SK-N-SH (cell line): ENCODE measurements at regions not wholly inside any gene's neighbourhood (a gene's known extent, or its start where the extent isn't known, plus 50 kb on each side); places are given as distances from the start of the nearest gene placed in this dataset.

ENCODE experiments used
- CTCF ChIA-PET: fragments of 300-600, 350-600 bp; formaldehyde crosslinking; extraction: SDS; loops from one replicate; lab custom pipeline; 2021; lab: Yijun Ruan, JAX
- POLR2A ChIA-PET: fragments of 350-600 bp; sonication (Branson Sonifier 250); formaldehyde crosslinking; extraction: SDS; loops from one replicate; lab custom pipeline; 2020; ENCODE audit warnings: antibody characterized with exemption, inconsistent platforms; lab: Yijun Ruan, JAX
- DNase-seq: peaks from one replicate; pipeline ENCODE4 v3.0.0; 2012
- H2AFZ ChIP-seq: fragments of 200-600 bp; sonication (generic); 2 replicates; pipeline ENCODE4 v1.8.1; 2016; ENCODE audit warnings: antibody characterized with exemption, mild to moderate bottlenecking, low read depth
- H3F3A ChIP-seq: fragments of 200-600 bp; sonication (generic); replicated peaks from 2 replicates; pipeline ENCODE3; 2016; ENCODE audit warnings: antibody characterized with exemption, mild to moderate bottlenecking; ENCODE audit not compliant: insufficient read depth
- H3K27ac ChIP-seq, 2 experiments: fragments of 200-500 bp in 1 of 2; fragments of 200-600 bp in 1 of 2; sonication (Bioruptor generic) in 1 of 2; sonication (generic), shearing (Covaris generic) in 1 of 2; 2 replicates each; pipeline versions ENCODE4 v1.5.1 to v1.6.1; 2014 to 2016; ENCODE audit warnings: low read depth in 2 of 2, inconsistent platforms in 1 of 2, low read length in 1 of 2, mild to moderate bottlenecking in 1 of 2, mixed read lengths in 1 of 2
- H3K27me3 ChIP-seq: fragments of 200-600 bp; sonication (generic), shearing (Covaris generic); 2 replicates; pipeline ENCODE4 v1.6.1; 2016; ENCODE audit warnings: mixed run types; ENCODE audit not compliant: insufficient read depth
- H3K36me3 ChIP-seq, 2 experiments: fragments of 200-500 bp in 1 of 2; fragments of 200-600 bp in 1 of 2; sonication (Bioruptor generic) in 1 of 2; sonication (generic) in 1 of 2; replicated peaks in 1 of 2; 2 replicates each; pipeline versions ENCODE3 to v1.5.1; 2014 to 2016; ENCODE audit warnings: low read length in 1 of 2, mild to moderate bottlenecking in 1 of 2; ENCODE audit not compliant: insufficient read depth in 2 of 2, control insufficient read depth in 1 of 2
- H3K4me1 ChIP-seq, 2 experiments: fragments of 200-500 bp in 1 of 2; fragments of 200-600 bp in 1 of 2; sonication (Bioruptor generic) in 1 of 2; sonication (generic), shearing (Covaris generic) in 1 of 2; 2 replicates each; pipeline versions ENCODE4 v1.5.1 to v1.6.1; 2014 to 2016; ENCODE audit warnings: low read depth in 1 of 2, low read length in 1 of 2, mixed run types in 1 of 2; ENCODE audit not compliant: insufficient read depth in 2 of 2, control insufficient read depth in 1 of 2
- H3K4me2 ChIP-seq: fragments of 200-600 bp; sonication (generic), shearing (Covaris generic); 2 replicates; pipeline ENCODE4 v1.6.1; 2017; ENCODE audit warnings: mixed run types
- H3K4me3 ChIP-seq, 2 experiments: fragments of 200-500 bp in 1 of 2; fragments of 200-600 bp in 1 of 2; sonication (Bioruptor generic) in 1 of 2; sonication (generic), shearing (Covaris generic) in 1 of 2; 2 replicates each; pipeline versions ENCODE4 v1.5.1 to v1.8.1; 2014 to 2016; ENCODE audit warnings: low read depth in 2 of 2, inconsistent platforms in 1 of 2, low read length in 1 of 2, mild to moderate bottlenecking in 1 of 2, mixed read lengths in 1 of 2, moderate library complexity in 1 of 2
- H3K79me2 ChIP-seq: fragments of 200-600 bp; sonication (generic); 2 replicates; pipeline ENCODE4 v1.8.1; 2017; ENCODE audit warnings: mild to moderate bottlenecking; ENCODE audit not compliant: insufficient read depth
- H3K9ac ChIP-seq: fragments of 200-600 bp; sonication (generic); 2 replicates; pipeline ENCODE4 v1.6.1; 2017; ENCODE audit warnings: mixed run types
- H3K9me2 ChIP-seq: fragments of 200-600 bp; sonication (generic); 2 replicates; pipeline ENCODE4 v1.6.1; 2017; ENCODE audit warnings: mixed run types
- H3K9me3 ChIP-seq: fragments of 200-600 bp; sonication (generic); 2 replicates; pipeline ENCODE4 v1.6.1; 2017; ENCODE audit warnings: mixed run types, mild to moderate bottlenecking, moderate library complexity
- H4K20me1 ChIP-seq: fragments of 200-600 bp; sonication (generic); 2 replicates; pipeline ENCODE4 v1.6.1; 2017; ENCODE audit warnings: mild to moderate bottlenecking, mixed run types; ENCODE audit not compliant: insufficient read depth
- EP300 ChIP-seq, 2 experiments: IDR thresholded peaks; 2 replicates each; pipeline versions ENCODE4 v1.4.0 to v1.6.1; 2012; ENCODE audit warnings: borderline replicate concordance in 1 of 2, low read depth in 1 of 2, low read length in 1 of 2
- EZH2phosphoT487 ChIP-seq: fragments of 200-600 bp; sonication (generic); IDR thresholded peaks from 2 replicates; pipeline ENCODE4 v1.6.1; 2017; ENCODE audit warnings: low read depth, mixed run types, mild to moderate bottlenecking, antibody characterized with exemption, moderate library complexity, borderline replicate concordance
- GATA2 ChIP-seq: sonication (generic); formaldehyde crosslinking; IDR thresholded peaks from 2 replicates; pipeline ENCODE4 v1.5.0; 2020; ENCODE audit warnings: mild to moderate bottlenecking, missing genetic modification reagents
- JUND ChIP-seq: IDR thresholded peaks from 2 replicates; pipeline ENCODE4 v1.4.0; 2012
- NRF1 ChIP-seq: IDR thresholded peaks from 2 replicates; pipeline ENCODE4 v1.6.1; 2012; ENCODE audit warnings: low read depth, mild to moderate bottlenecking, low read length
- RCOR1 ChIP-seq: fragments of 150-350 bp; IDR thresholded peaks from 2 replicates; pipeline ENCODE4 v1.6.1; 2017; ENCODE audit warnings: antibody characterized with exemption, low read length
- RFX5 ChIP-seq: IDR thresholded peaks from 2 replicates; pipeline ENCODE4 v1.6.1; 2012; ENCODE audit warnings: mild to moderate bottlenecking, improper control_type of control experiment, low read length
- SIN3A ChIP-seq: IDR thresholded peaks from 2 replicates; pipeline ENCODE4 v1.6.1; 2012; ENCODE audit warnings: low read depth, mild to moderate bottlenecking, low read length, moderate library complexity, borderline replicate concordance
- TAF1 ChIP-seq: IDR thresholded peaks from 2 replicates; pipeline ENCODE4 v1.6.1; 2012; ENCODE audit warnings: low read depth, mild to moderate bottlenecking, low read length, moderate library complexity, borderline replicate concordance
- TCF12 ChIP-seq: IDR thresholded peaks from 2 replicates; pipeline ENCODE4 v1.4.0; 2012
- TEAD4 ChIP-seq: IDR thresholded peaks from 2 replicates; pipeline ENCODE4 v1.4.0; 2012; ENCODE audit warnings: mild to moderate bottlenecking, borderline replicate concordance; ENCODE audit not compliant: insufficient read depth
- WGBS: methylation state at CpG from one replicate; pipeline ENCODE4 v1.1.6; 2017; ENCODE audit warnings: low lambda C conversion rate; 5-methylcytosine and 5-hydroxymethylcytosine counted together
- TF ChIP-seq, protein P1 (sequence below): IDR thresholded peaks from 2 replicates; pipeline ENCODE4 v1.6.1; 2012; ENCODE audit warnings: mild to moderate bottlenecking, low read depth, low read length, moderate library complexity
- TF ChIP-seq, protein P2 (sequence below): fragments of 200-600 bp; sonication (generic); IDR thresholded peaks from 2 replicates; pipeline ENCODE4 v1.6.1; 2017; ENCODE audit warnings: antibody characterized with exemption, mild to moderate bottlenecking, moderate library complexity
- TF ChIP-seq, protein P3 (sequence below): fragments of 150-350 bp; IDR thresholded peaks from 2 replicates; pipeline ENCODE4 v1.6.1; 2017; ENCODE audit warnings: antibody characterized with exemption, low read length, low read depth, borderline replicate concordance

DNA sequence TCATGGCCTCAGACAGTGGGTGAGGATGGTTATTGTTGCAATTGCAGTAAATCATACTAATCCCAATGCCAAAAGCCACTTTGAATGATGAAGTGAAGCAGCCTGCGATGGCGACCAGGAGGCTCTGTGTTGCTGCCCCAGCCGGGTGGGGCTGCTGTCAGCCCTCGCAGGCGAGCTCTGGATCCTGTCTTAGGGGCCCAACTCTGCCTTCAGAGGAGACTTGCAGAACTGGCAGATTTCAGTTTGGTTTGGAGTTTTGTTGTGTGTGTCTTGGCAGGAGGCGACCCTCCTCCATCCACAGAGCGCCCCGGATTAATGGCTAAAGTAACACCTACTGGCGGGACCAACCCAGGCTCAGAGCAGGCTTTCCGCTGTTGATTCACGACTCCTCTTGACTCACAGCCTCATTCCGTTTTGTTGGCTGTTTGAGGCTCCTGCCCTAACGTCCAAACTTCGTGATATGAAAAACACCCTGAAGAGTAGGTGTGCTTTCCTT is 67.9 kb upstream of the BMPER start (continued):
- TF ChIP-seq, protein P1, sequence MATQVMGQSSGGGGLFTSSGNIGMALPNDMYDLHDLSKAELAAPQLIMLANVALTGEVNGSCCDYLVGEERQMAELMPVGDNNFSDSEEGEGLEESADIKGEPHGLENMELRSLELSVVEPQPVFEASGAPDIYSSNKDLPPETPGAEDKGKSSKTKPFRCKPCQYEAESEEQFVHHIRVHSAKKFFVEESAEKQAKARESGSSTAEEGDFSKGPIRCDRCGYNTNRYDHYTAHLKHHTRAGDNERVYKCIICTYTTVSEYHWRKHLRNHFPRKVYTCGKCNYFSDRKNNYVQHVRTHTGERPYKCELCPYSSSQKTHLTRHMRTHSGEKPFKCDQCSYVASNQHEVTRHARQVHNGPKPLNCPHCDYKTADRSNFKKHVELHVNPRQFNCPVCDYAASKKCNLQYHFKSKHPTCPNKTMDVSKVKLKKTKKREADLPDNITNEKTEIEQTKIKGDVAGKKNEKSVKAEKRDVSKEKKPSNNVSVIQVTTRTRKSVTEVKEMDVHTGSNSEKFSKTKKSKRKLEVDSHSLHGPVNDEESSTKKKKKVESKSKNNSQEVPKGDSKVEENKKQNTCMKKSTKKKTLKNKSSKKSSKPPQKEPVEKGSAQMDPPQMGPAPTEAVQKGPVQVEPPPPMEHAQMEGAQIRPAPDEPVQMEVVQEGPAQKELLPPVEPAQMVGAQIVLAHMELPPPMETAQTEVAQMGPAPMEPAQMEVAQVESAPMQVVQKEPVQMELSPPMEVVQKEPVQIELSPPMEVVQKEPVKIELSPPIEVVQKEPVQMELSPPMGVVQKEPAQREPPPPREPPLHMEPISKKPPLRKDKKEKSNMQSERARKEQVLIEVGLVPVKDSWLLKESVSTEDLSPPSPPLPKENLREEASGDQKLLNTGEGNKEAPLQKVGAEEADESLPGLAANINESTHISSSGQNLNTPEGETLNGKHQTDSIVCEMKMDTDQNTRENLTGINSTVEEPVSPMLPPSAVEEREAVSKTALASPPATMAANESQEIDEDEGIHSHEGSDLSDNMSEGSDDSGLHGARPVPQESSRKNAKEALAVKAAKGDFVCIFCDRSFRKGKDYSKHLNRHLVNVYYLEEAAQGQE = no peak
- TF ChIP-seq, protein P2, sequence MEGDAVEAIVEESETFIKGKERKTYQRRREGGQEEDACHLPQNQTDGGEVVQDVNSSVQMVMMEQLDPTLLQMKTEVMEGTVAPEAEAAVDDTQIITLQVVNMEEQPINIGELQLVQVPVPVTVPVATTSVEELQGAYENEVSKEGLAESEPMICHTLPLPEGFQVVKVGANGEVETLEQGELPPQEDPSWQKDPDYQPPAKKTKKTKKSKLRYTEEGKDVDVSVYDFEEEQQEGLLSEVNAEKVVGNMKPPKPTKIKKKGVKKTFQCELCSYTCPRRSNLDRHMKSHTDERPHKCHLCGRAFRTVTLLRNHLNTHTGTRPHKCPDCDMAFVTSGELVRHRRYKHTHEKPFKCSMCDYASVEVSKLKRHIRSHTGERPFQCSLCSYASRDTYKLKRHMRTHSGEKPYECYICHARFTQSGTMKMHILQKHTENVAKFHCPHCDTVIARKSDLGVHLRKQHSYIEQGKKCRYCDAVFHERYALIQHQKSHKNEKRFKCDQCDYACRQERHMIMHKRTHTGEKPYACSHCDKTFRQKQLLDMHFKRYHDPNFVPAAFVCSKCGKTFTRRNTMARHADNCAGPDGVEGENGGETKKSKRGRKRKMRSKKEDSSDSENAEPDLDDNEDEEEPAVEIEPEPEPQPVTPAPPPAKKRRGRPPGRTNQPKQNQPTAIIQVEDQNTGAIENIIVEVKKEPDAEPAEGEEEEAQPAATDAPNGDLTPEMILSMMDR = no peak
- TF ChIP-seq SIN3A (no peak), TAF1 (no peak)

DNA sequence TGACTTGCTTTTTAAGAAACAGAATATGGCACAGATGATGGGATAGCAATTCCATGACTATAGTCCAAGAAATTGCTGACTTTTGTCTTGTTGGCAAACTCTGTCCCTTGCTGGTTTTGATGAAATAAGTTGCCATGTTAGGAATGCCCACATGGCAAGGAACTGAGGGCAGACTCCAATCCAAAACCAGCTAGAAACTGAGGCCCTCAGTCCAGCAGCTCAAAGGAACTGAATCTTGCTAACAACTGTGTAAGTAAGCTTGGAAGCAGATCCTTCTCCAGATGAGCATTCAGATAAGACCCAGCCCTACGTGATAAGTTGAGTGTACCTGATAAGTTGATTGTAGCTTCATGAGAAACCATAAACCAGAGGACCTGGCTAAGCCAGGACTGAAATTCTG is 64.3 kb upstream of the BMPER start:
- no peak overlapping the region for H3K4me3 ChIP-seq
- no peak overlapping the region for H3K9ac ChIP-seq
- no peaks in the 10 kb centered on the region for H3K36me3 ChIP-seq
- TF ChIP-seq GATA2 (peak; percentile 27), EZH2phosphoT487 (no peak)
- TF ChIP-seq, all 33 proteins: peak for 1
- no peak for DNase-seq
- 90% methylated on average over 1 of the region's 1 CpG for WGBS
- Histone ChIP-seq H3F3A (no peaks in the 10 kb centered on the region), H2AFZ (no peak overlapping the region), H3K4me1 (peaks cover 0 to 13% of the 10 kb centered on the region in 2 experiments; a peak in 3 of 4 replicates), H3K4me2 (no peak overlapping the region), H3K79me2 (no peaks in the 10 kb centered on the region), H4K20me1 (no peaks in the 10 kb centered on the region), H3K27ac (no peak overlapping the region), H3K27me3 (no peaks in the 10 kb centered on the region), H3K9me3 (no peaks in the 10 kb centered on the region), H3K9me2 (no peaks in the 10 kb centered on the region)
- POLR2A ChIA-PET = no interaction called here
- CTCF ChIA-PET = interaction anchor here (0.8 to 2.4 kb wide), 3 partner anchors 9 to 597 kb away, joined by 3 to 9 read pairs (median 3); no protein-coding TSS in a partner anchor

DNA sequence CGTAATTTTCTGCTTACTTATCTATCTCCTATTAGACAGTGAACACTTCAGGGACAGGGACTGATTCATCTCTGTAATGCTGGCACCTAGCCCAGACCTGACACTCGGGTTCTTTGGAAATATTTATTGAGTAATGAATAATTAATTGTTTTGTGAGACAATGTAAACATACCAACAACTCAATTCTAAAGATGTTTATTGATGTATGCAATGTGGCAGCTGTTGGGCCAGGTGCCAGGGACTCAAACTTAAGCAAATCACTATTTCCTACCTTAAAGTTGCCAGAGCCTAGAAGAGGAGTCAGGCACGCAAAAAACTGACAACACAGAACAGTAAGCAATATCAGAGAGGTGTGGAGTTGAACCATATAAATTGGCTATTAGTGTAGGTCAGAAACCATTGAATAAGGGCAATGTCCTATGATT is 63.6 kb upstream of the BMPER start:
- Histone ChIP-seq H3K9ac (no peak overlapping the region), H4K20me1 (no peaks in the 10 kb centered on the region), H3K27ac (no peak overlapping the region), H2AFZ (no peak overlapping the region), H3K4me1 (peaks cover 0 to 13% of the 10 kb centered on the region in 2 experiments; a peak in 3 of 4 replicates), H3K9me2 (no peaks in the 10 kb centered on the region), H3K4me2 (no peak overlapping the region), H3K27me3 (no peaks in the 10 kb centered on the region), H3K9me3 (no peaks in the 10 kb centered on the region), H3K36me3 (no peaks in the 10 kb centered on the region), H3F3A (no peaks in the 10 kb centered on the region), H3K79me2 (no peaks in the 10 kb centered on the region), H3K4me3 (no peak overlapping the region)
- 28% methylated on average over 3 of the region's 3 CpGs for WGBS
- ChIA-PET CTCF (interaction anchor here (0.8 to 2.4 kb wide), 3 partner anchors 8 to 91 kb away, joined by 3 to 9 read pairs (median 3); no protein-coding TSS in a partner anchor), POLR2A (no interaction called here)
- DNase-seq = no peak
- TF ChIP-seq TAF1 (no peak), NRF1 (no peak), TCF12 (peak; percentile 73), RCOR1 (no peak), JUND (peak; percentile 59), RFX5 (no peak), TEAD4 (no peak), EP300 (IDR thresholded peaks at IDR 0.05; ENCODE audit: borderline replicate concordance in 1 of 2, low read depth in 1 of 2, low read length in 1 of 2) (peak in 1 of 2 experiments; percentile 48; a peak in 1 of 4 replicates)
- TF ChIP-seq, protein P3, sequence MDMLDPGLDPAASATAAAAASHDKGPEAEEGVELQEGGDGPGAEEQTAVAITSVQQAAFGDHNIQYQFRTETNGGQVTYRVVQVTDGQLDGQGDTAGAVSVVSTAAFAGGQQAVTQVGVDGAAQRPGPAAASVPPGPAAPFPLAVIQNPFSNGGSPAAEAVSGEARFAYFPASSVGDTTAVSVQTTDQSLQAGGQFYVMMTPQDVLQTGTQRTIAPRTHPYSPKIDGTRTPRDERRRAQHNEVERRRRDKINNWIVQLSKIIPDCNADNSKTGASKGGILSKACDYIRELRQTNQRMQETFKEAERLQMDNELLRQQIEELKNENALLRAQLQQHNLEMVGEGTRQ = no peak
- TF ChIP-seq, protein P1 = no peak
